Stimulated activated CD8-positive, alpha-beta memory T cell treated with anti-CD3 and anti-CD28 coated beads, Interleukin-4, amount 100 ng/mL, for 4 hours (primary cell): ENCODE measurements at regions not wholly inside any gene's neighbourhood (a gene's known extent, or its start where the extent isn't known, plus 50 kb on each side); places are given as distances from the start of the nearest gene placed in this dataset.

Source experiments
- DNase-seq, 2 donors: peaks; one replicate each; pipeline ENCODE4 v3.0.0-alpha.2; 2020; ENCODE audit warnings: low read depth in 2 of 2, low spot score in 1 of 2

GRCh38 chr9:87818308-87818707, 64.4 kb upstream of the SPATA31E1 start:
- DNase-seq = no peak

- no peak for DNase-seq
Observed at GRCh38 chr9:87824216-87824875, 58.3 kb upstream of the SPATA31E1 start.

GRCh38 chr9:87824886-87825285, 57.8 kb upstream of the SPATA31E1 start:
- no peak for DNase-seq

GRCh38 chr9:87826331-87826730, 56.3 kb upstream of the SPATA31E1 start:
- DNase-seq = no peak

- no peak for DNase-seq
Observed at GRCh38 chr9:87827341-87827740, 55.3 kb upstream of the SPATA31E1 start.

DNA sequence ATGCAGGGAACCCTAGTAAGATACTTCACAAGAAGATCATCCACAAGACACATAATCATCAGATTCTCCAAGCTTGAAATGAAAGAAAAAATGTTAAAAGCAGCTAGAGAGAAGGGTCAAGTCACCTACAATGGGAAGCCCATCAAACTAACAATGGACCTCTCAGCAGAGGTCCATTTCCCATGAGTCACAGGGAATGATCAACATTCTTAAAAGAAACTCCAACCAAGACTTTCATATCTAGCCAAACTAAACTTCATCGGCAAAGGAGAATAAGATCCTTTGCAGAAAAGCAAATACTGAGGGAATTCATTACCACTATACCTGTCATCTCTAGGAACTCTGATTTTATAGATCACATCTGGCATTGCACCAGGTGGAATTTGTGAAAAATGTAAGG, 52.9 kb upstream of the SPATA31E1 start:
- no peak for DNase-seq

DNA sequence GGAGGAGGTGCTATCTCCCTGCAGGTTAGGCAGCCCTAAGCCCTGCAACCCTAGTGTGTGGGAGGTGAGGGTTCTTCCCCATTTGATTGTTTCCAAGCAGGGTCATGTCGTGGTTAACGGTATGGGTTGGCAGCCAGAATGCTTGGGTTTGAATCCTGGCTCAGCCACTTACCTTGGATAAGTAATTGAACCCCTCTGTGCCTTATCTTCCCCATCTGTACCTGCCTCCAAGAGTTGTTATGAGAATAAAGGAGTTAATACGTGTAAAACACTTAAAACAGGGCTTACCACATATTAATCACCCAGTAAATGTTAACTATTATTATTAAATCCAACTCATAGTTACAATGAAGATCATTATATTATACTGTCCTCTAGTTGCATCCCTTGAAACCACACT, 52.2 kb upstream of the SPATA31E1 start:
- DNase-seq = no peak

DNA sequence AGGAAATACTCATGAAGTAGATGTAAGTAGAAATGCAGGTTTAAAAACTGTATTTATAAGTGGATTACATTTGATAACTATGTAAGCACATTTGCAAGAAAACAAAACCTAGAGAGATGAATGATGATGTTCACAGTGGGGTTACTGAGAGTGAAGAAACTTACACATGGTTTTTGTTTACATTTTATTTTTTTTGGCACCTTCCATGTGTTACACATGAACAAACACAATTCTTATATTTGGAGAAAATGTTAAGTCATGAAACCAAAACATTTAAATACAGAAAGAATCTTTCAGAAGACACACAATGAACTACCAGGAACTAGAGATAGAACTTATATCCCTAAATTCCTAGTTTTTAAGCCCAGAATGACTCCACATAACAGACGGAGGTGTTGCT, 51.5 kb upstream of the SPATA31E1 start:
- DNase-seq = no peak
